LNCaP clone FGC (cell line): ENCODE measurements at regions not wholly inside any gene's neighbourhood (a gene's known extent, or its start where the extent isn't known, plus 50 kb on each side); places are given as distances from the start of the nearest gene placed in this dataset.

Experiments used
- DNase-seq: peaks from one replicate; pipeline ENCODE4 v3.0.0-alpha.2; 2011; ENCODE audit warnings: low read depth
- H3K4me3 ChIP-seq: 2 replicates; pipeline ENCODE4 v1.5.1; 2011; ENCODE audit warnings: mild to moderate bottlenecking, low read depth, low read length, control low read depth
- CTCF ChIP-seq: IDR thresholded peaks from 2 replicates; pipeline ENCODE4 v1.5.1; 2012; ENCODE audit warnings: mild to moderate bottlenecking; ENCODE audit not compliant: control insufficient read depth, insufficient read depth; ENCODE audit errors: extremely low read depth

DNA sequence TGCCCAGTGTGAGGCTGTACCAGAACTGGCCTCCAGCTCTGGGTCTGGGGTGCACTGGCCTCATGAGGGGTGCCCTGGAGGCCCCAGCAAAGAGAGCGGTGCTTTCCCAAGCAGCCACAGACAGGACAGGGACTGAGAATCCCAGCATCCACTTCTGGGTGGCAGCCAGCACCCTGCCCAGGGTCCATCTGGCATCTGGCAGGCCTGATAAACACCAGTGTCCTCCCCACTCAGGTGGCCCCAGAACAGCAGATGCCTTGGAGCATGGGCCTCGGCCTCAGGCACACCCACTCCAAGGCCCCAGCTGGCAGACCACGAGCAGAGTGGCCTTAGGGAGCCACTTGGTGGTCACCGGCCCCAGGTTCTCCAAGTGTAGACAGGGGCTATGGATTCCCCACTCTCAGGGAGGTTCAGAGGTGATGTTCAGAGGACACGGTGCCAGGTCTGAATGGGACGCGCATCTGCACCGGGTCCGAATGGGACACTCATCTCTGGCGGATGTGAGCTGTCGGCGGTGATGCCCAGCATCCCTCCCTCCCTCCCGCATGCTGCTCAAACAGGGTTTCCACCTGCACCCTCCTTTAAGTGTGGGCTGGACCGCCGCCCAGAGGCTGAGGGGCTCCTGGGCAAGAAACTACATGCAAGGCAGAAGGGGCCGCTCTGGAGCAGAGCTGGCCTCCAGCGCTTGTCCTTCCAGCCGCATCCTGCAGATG is 82.2 kb upstream of the GPC1 start:
- no peak overlapping the region for H3K4me3 ChIP-seq
- TF ChIP-seq CTCF = no peak
- DNase-seq = no peak

- no peak overlapping the region for H3K4me3 ChIP-seq
- no peak for DNase-seq
- no peak for TF ChIP-seq CTCF
These were observed 81.5 kb upstream of the GPC1 start for GRCh38 chr2:240353944-240354343.

DNA sequence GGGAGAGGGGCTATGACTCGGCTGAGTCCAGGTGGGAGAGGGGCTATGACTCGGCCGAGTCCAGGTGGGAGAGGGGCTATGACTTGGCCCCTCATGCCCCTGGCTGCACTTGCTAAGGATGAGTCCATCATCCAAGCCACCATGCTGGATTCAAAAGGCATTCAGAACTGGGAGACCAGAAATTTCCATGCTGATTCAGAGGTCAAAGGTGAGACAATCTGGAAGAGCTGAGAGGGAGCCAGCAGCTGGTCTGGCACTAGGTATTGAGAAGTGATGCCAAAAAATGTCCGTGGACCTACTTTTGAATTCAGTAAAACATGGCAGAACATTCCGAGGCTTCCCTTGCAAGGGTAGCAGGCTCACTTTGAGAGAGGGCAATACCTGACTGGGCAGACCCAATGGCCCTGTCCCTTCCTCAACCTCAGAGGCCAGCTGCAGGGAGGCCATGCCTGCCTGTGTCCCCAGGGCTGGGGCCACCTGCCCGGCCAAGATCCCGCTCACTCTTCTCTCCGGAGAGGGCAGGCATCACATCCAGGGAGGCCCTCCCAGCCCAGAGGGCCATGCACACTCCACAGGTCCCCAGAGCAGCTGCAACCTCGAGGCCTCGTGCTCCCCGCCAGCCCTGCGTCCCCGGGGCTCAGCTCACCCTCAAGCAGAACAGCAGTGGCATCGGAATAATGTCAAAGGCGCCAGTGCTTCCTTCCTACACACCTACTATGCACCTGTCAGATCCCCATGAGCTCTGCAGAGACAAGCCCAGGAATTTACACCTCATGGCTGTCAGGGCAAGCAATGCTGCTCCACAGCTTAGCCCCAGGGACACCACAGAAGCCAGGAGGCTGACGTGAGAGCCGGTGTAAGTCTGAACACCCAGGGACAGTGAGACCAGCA is 80.2 kb upstream of the GPC1 start:
- TF ChIP-seq CTCF = no peak
- DNase-seq = no peak
- no peak overlapping the region for H3K4me3 ChIP-seq

DNA sequence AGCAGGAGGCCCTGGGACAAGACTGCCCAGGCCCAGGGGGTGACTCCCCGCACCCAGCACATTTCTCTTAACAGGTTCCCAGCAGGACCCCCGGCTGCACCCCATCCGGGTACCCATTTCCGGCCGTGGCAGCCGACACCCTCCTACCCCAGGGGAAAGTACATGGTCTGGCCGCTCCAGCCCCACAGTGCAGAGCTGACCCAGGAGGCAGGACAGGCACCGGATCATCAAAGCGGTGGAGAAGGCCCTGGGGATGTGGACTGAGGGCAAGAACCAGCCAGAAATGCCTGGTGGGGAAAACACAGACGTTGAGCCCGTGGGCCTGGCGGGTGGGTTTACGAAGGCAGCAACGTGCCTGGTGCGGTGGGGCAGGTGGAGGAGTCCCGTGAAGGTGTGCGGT is 79.5 kb upstream of the GPC1 start:
- DNase-seq = no peak
- no peak for TF ChIP-seq CTCF
- H3K4me3 ChIP-seq = no peak overlapping the region

GRCh38 chr2:240356700-240357640 is 78.5 kb upstream of the GPC1 start:
- no peak for TF ChIP-seq CTCF
- no peak overlapping the region for H3K4me3 ChIP-seq
- DNase-seq = no peak

GRCh38 chr2:240357641-240358012 is 77.8 kb upstream of the GPC1 start:
- DNase-seq = no peak
- H3K4me3 ChIP-seq = no peak overlapping the region
- no peak for TF ChIP-seq CTCF
